IMR-90 (cell line): ENCODE measurements at regions not wholly inside any gene's neighbourhood (a gene's known extent, or its start where the extent isn't known, plus 50 kb on each side); places are given as distances from the start of the nearest gene placed in this dataset.

Experiments used
- ATAC-seq: fragments of 200-7000 bp; cut with Tn5 transposase; 2 replicates; pipeline ENCODE4 v1.9.1; 2020; ENCODE audit warnings: low read depth, mild to moderate bottlenecking, moderate library complexity
- BruUV-seq: library from RNA; stranded (reverse); fragments of 400-500 nt; replicated peaks from 2 replicates; lab custom pipeline; 2021; lab: Mats Ljungman, UMichigan
- CTCF ChIA-PET: fragments of 300-600 bp; formaldehyde crosslinking; extraction: SDS; loops from one replicate; lab custom pipeline; 2021; ENCODE audit warnings: antibody characterized with exemption; lab: Yijun Ruan, JAX
- POLR2A ChIA-PET: fragments of 300-600 bp; sonication (Branson Sonifier 250); formaldehyde crosslinking; loops from one replicate; lab custom pipeline; 2022; ENCODE audit warnings: antibody characterized with exemption; ENCODE audit not compliant: unreplicated experiment; lab: Charles Lee
- DNase-seq: peaks from one replicate; pipeline ENCODE4 v3.0.0; 2013
- H2AFZ ChIP-seq: replicated peaks from 2 replicates; pipeline ENCODE3; 2013; ENCODE audit warnings: low read length, mild to moderate bottlenecking; ENCODE audit not compliant: poor library complexity
- H2AK5ac ChIP-seq: 2 replicates; pipeline ENCODE4 v1.6.1; 2013; ENCODE audit warnings: low read depth, low read length, inconsistent platforms
- H2AK9ac ChIP-seq: replicated peaks from 2 replicates; pipeline ENCODE3; 2013; ENCODE audit warnings: mild to moderate bottlenecking, low read depth, low read length, moderate library complexity; ENCODE audit not compliant: poor library complexity
- H2BK120ac ChIP-seq: 2 replicates; pipeline ENCODE4 v1.6.1; 2013; ENCODE audit warnings: low read depth, low read length, inconsistent platforms
- H2BK15ac ChIP-seq: 3 replicates; pipeline ENCODE4 v1.6.1; 2013; ENCODE audit warnings: low read depth, low read length, inconsistent platforms
- H2BK20ac ChIP-seq: 2 replicates; pipeline ENCODE4 v1.6.1; 2013; ENCODE audit warnings: low read depth, mild to moderate bottlenecking, inconsistent platforms, low read length, moderate library complexity
- H2BK5ac ChIP-seq: 2 replicates; pipeline ENCODE4 v1.6.1; 2013; ENCODE audit warnings: mild to moderate bottlenecking, low read depth, low read length, inconsistent platforms; ENCODE audit not compliant: poor library complexity, severe bottlenecking
- H3K14ac ChIP-seq: replicated peaks from 2 replicates; pipeline ENCODE4 v1.6.1; 2013; ENCODE audit warnings: low read depth, low read length, inconsistent platforms
- H3K18ac ChIP-seq: 2 replicates; pipeline ENCODE4 v1.6.1; 2013; ENCODE audit warnings: low read depth, low read length, control low read depth
- H3K23ac ChIP-seq: 2 replicates; pipeline ENCODE4 v1.6.1; 2013; ENCODE audit warnings: low read depth, low read length, inconsistent platforms
- H3K27ac ChIP-seq: 2 replicates; pipeline ENCODE4 v1.5.1; 2013; ENCODE audit warnings: mild to moderate bottlenecking, control low read depth, low read length; ENCODE audit not compliant: insufficient read depth
- H3K27me3 ChIP-seq: 2 replicates; pipeline ENCODE4 v1.6.1; 2013; ENCODE audit warnings: low read length; ENCODE audit not compliant: control insufficient read depth, insufficient read depth
- H3K36me3 ChIP-seq: 2 replicates; pipeline ENCODE4 v1.6.1; 2013; ENCODE audit warnings: low read length, mixed read lengths; ENCODE audit not compliant: control insufficient read depth, insufficient read depth
- H3K4ac ChIP-seq: 2 replicates; pipeline ENCODE4 v1.6.1; 2013; ENCODE audit warnings: low read depth, low read length, inconsistent platforms
- H3K4me1 ChIP-seq: 2 replicates; pipeline ENCODE4 v1.6.1; 2013; ENCODE audit warnings: low read length, mixed read lengths; ENCODE audit not compliant: control insufficient read depth, insufficient read depth
- H3K4me2 ChIP-seq: 2 replicates; pipeline ENCODE4 v1.6.1; 2013; ENCODE audit warnings: low read depth, mild to moderate bottlenecking, control low read depth, low read length, moderate library complexity
- H3K4me3 ChIP-seq: 2 replicates; pipeline ENCODE4 v1.5.1; 2013; ENCODE audit warnings: low read depth, mild to moderate bottlenecking, control low read depth, low read length, moderate library complexity; ENCODE audit not compliant: insufficient read depth
- H3K56ac ChIP-seq: 2 replicates; pipeline ENCODE4 v1.6.1; 2013; ENCODE audit warnings: low read length, inconsistent platforms; ENCODE audit not compliant: insufficient read depth; ENCODE audit errors: extremely low read depth
- H3K79me1 ChIP-seq, 2 experiments: 2 replicates each; pipeline ENCODE4 v1.6.1; 2013; ENCODE audit warnings: low read length in 2 of 2, inconsistent platforms in 1 of 2, low read depth in 1 of 2
- H3K9ac ChIP-seq: 2 replicates; pipeline ENCODE4 v1.6.1; 2013; ENCODE audit warnings: low read depth, low read length, control low read depth
- H3K9me1 ChIP-seq: 2 replicates; pipeline ENCODE4 v1.6.1; 2013; ENCODE audit warnings: low read length, inconsistent platforms; ENCODE audit not compliant: insufficient read depth
- H3K9me3 ChIP-seq: 2 replicates; pipeline ENCODE4 v1.6.1; 2013; ENCODE audit warnings: low read length; ENCODE audit not compliant: control insufficient read depth, insufficient read depth
- H4K20me1 ChIP-seq: 2 replicates; pipeline ENCODE4 v1.6.1; 2013; ENCODE audit warnings: low read length, inconsistent platforms; ENCODE audit not compliant: insufficient read depth
- H4K5ac ChIP-seq: 2 replicates; pipeline ENCODE4 v1.6.1; 2013; ENCODE audit warnings: mild to moderate bottlenecking, low read depth, low read length, control low read depth
- H4K8ac ChIP-seq, 2 experiments: 2 replicates each; pipeline ENCODE4 v1.6.1; 2013; ENCODE audit warnings: low read depth in 2 of 2, low read length in 2 of 2, control low read depth in 1 of 2, inconsistent platforms in 1 of 2
- H4K91ac ChIP-seq: 2 replicates; pipeline ENCODE4 v1.6.1; 2013; ENCODE audit warnings: low read depth, low read length, inconsistent platforms; ENCODE audit not compliant: insufficient read depth
- BHLHE40 ChIP-seq: fragments of 150-350 bp; IDR thresholded peaks from 2 replicates; pipeline ENCODE4 v1.6.1; 2016; ENCODE audit warnings: mild to moderate bottlenecking, low read depth, low read length
- CEBPB ChIP-seq: IDR thresholded peaks from 2 replicates; pipeline ENCODE4 v1.6.1; 2012; ENCODE audit warnings: low read depth, low read length, improper control_type of control experiment
- NFE2L2 ChIP-seq: fragments of 150-350 bp; IDR thresholded peaks from 2 replicates; pipeline ENCODE4 v1.6.1; 2016; ENCODE audit warnings: low read depth, mild to moderate bottlenecking, low read length
- POLR2A ChIP-seq: IDR thresholded peaks from 2 replicates; pipeline ENCODE4 v1.6.1; 2012; ENCODE audit warnings: mild to moderate bottlenecking, low read depth, low read length
- SMC3 ChIP-seq: fragments of 150-350 bp; IDR thresholded peaks from 2 replicates; pipeline ENCODE4 v1.6.1; 2016; ENCODE audit warnings: low read depth, mild to moderate bottlenecking, antibody characterized with exemption, low read length, moderate library complexity
- WGBS, 2 experiments: methylation state at CpG; one replicate each; pipeline versions ENCODE4 v1.1.5 to v1.1.7; 2013; ENCODE audit warnings: missing lambda C conversion rate in 2 of 2; ENCODE audit not compliant: insufficient read length in 1 of 2; ENCODE audit errors: extremely low coverage in 2 of 2; 5-methylcytosine and 5-hydroxymethylcytosine counted together
- dilution Hi-C: fragments of 300-500 bp; cut with HindIII; formaldehyde crosslinking; loops from one replicate; pipeline ENCODE4 v1.14.3; 2018; ENCODE audit warnings: low sequenced_read_pairs; ENCODE audit not compliant: unreplicated experiment
- in situ Hi-C: fragments of 300-500 bp; cut with MboI; formaldehyde crosslinking; loops from 3 replicates; pipeline ENCODE4 v1.14.3; 2019; ENCODE audit warnings: low sequenced_read_pairs, inconsistent platforms, mixed read lengths
- intact Hi-C: fragments of 100-400 bp; cut with micrococcal nuclease; formaldehyde crosslinking; loops from 2 replicates; pipeline ENCODE4 v1.10.0; 2022

- ChIA-PET POLR2A (no interaction called here), CTCF (interaction anchor here (0.6 kb wide), 1 partner anchor 642 kb away, joined by 3 read pairs; no protein-coding TSS in a partner anchor)
- Histone ChIP-seq H3K9ac (no peak overlapping the region), H3K4me1 (no peaks in the 10 kb centered on the region), H2AFZ (no peak overlapping the region), H3K18ac (no peak overlapping the region), H3K27me3 (no peaks in the 10 kb centered on the region), H2AK5ac (no peak overlapping the region), H2BK5ac (no peak overlapping the region), H4K8ac (no peak overlapping the region), H3K56ac (no peak overlapping the region), H3K9me3 (no peaks in the 10 kb centered on the region), H3K79me1 (no peaks in the 10 kb centered on the region), H2BK20ac (no peak overlapping the region), H4K5ac (no peak overlapping the region), H3K14ac (no peak overlapping the region), H2AK9ac (no peak overlapping the region), H2BK15ac (no peak overlapping the region), H3K4ac (no peak overlapping the region), H3K23ac (no peak overlapping the region), H3K4me2 (no peak overlapping the region), H4K91ac (no peak overlapping the region), H3K36me3 (no peaks in the 10 kb centered on the region), H3K27ac (no peak overlapping the region), H3K4me3 (no peak overlapping the region), H2BK120ac (no peak overlapping the region), H4K20me1 (no peaks in the 10 kb centered on the region), H3K9me1 (no peaks in the 10 kb centered on the region)
- ATAC-seq (no peak), DNase-seq (no peak)
- in situ Hi-C loops = no loop called here
- TF ChIP-seq BHLHE40 = no peak
- TF ChIP-seq POLR2A = no peak
- no peak for TF ChIP-seq NFE2L2
- TF ChIP-seq CEBPB = no peak
- TF ChIP-seq SMC3 = no peak
- BruUV-seq = no TSS peak
- intact Hi-C loops = no loop called here
- dilution Hi-C loops = no loop called here
- WGBS, 2 experiments = no CpG with 5 or more reads among the region's 4 CpGs
Measured at GRCh38 chr1:96587222-96587621, 134.4 kb upstream of the PTBP2 start.
